AG04450 (cell line): ENCODE measurements at regions not wholly inside any gene's neighbourhood (a gene's known extent, or its start where the extent isn't known, plus 50 kb on each side); places are given as distances from the start of the nearest gene placed in this dataset.

Source experiments
- CTCF ChIA-PET: fragments of 300-600, 350-600 bp; formaldehyde crosslinking; extraction: SDS; loops from one replicate; lab custom pipeline; 2022; ENCODE audit warnings: antibody characterized with exemption, inconsistent platforms; lab: Charles Lee
- POLR2A ChIA-PET: fragments of 350-600 bp; formaldehyde crosslinking; extraction: SDS; loops from one replicate; lab custom pipeline; 2021; ENCODE audit warnings: antibody characterized with exemption, inconsistent platforms; lab: Yijun Ruan, JAX
- DNase-seq: peaks from one replicate; pipeline ENCODE4 v3.0.0-alpha.2; 2011; ENCODE audit warnings: low read depth, low spot score
- H3K27ac ChIP-seq: one replicate; pipeline ENCODE4 v1.5.1; 2012; ENCODE audit warnings: low read depth, low read length, control low read depth
- H3K27me3 ChIP-seq: one replicate; pipeline ENCODE4 v1.6.0; 2012; ENCODE audit warnings: low read length; ENCODE audit not compliant: control insufficient read depth, insufficient read depth
- H3K4me3 ChIP-seq: 2 replicates; pipeline ENCODE4 v1.5.1; 2011; ENCODE audit warnings: mild to moderate bottlenecking, low read depth, low read length, control low read depth
- H3K9me3 ChIP-seq: 2 replicates; pipeline ENCODE4 v1.5.1; 2012; ENCODE audit warnings: low read length; ENCODE audit not compliant: control insufficient read depth, insufficient read depth
- CTCF ChIP-seq: IDR thresholded peaks from 2 replicates; pipeline ENCODE4 v1.5.1; 2011; ENCODE audit warnings: low read depth, low read length, control low read depth, inconsistent platforms

- no peak for DNase-seq
- ChIA-PET CTCF (interaction anchor here (1.2 kb wide), 1 partner anchor 39 kb away, joined by 3 read pairs; no protein-coding TSS in a partner anchor), POLR2A (no interaction called here)
- no peak for TF ChIP-seq CTCF
- Histone ChIP-seq H3K27me3 (no peaks in the 10 kb centered on the region), H3K27ac (no peak overlapping the region), H3K4me3 (no peak overlapping the region), H3K9me3 (no peaks in the 10 kb centered on the region)
Measured at GRCh38 chr4:185999207-185999606, 69.7 kb upstream of the TLR3 start.

GRCh38 chr4:186002853-186003252 is 66.1 kb upstream of the TLR3 start:
- ChIA-PET CTCF (interaction anchor here (2.0 kb wide), 1 partner anchor 19 kb away, joined by 11 read pairs; no protein-coding TSS in a partner anchor), POLR2A (no interaction called here)
- Histone ChIP-seq H3K27me3 (no peaks in the 10 kb centered on the region), H3K27ac (no peak overlapping the region), H3K9me3 (no peaks in the 10 kb centered on the region), H3K4me3 (no peak overlapping the region)
- TF ChIP-seq CTCF = no peak
- no peak for DNase-seq

- no peaks in the 10 kb centered on the region for H3K9me3 ChIP-seq
- POLR2A ChIA-PET = no interaction called here
- H3K27me3 ChIP-seq = no peaks in the 10 kb centered on the region
- CTCF ChIA-PET = no interaction called here
- H3K27ac ChIP-seq = no peak overlapping the region
- H3K4me3 ChIP-seq = no peak overlapping the region
- TF ChIP-seq CTCF = no peak
- no peak for DNase-seq
Measured at GRCh38 chr4:186003746-186004145, 65.2 kb upstream of the TLR3 start.

- no peak overlapping the region for H3K27ac ChIP-seq
- no peaks in the 10 kb centered on the region for H3K27me3 ChIP-seq
- H3K9me3 ChIP-seq = no peaks in the 10 kb centered on the region; the same call in 1 of the 2 replicates
- ChIA-PET POLR2A (no interaction called here), CTCF (interaction anchor here (0.6 to 1.2 kb wide), 2 partner anchors 14 to 30 kb away, joined by 3 to 4 read pairs; no protein-coding TSS in a partner anchor)
- no peak for DNase-seq
- TF ChIP-seq CTCF = no peak
- no peak overlapping the region for H3K4me3 ChIP-seq
Measured at GRCh38 chr4:186008057-186008456, 60.9 kb upstream of the TLR3 start.

- Histone ChIP-seq H3K27me3 (no peaks in the 10 kb centered on the region), H3K27ac (no peak overlapping the region), H3K4me3 (no peak overlapping the region), H3K9me3 (no peaks in the 10 kb centered on the region; the same call in 1 of the 2 replicates)
- DNase-seq = no peak
- TF ChIP-seq CTCF = no peak
- ChIA-PET POLR2A (no interaction called here), CTCF (interaction anchor here (1.5 kb wide), 1 partner anchor 28 kb away, joined by 4 read pairs; no protein-coding TSS in a partner anchor)
Measured at GRCh38 chr4:186009976-186010375, 59.0 kb upstream of the TLR3 start.
